MCF 10A (cell line): ENCODE measurements at regions not wholly inside any gene's neighbourhood (a gene's known extent, or its start where the extent isn't known, plus 50 kb on each side); places are given as distances from the start of the nearest gene placed in this dataset.

Source experiments
- BruUV-seq: library from RNA; stranded (reverse); fragments of 400-500 nt; replicated peaks from 2 replicates; lab custom pipeline; 2021; lab: Mats Ljungman, UMichigan
- CTCF ChIA-PET: fragments of 300-600 bp; sonication (Branson Sonifier 250); formaldehyde crosslinking; extraction: SDS; loops from one replicate; lab custom pipeline; 2021; ENCODE audit warnings: antibody characterized with exemption, inconsistent platforms; lab: Yijun Ruan, JAX
- POLR2A ChIA-PET: fragments of 300-600, 350-650 bp; sonication (Branson Sonifier 250); formaldehyde crosslinking; extraction: SDS; loops from one replicate; lab custom pipeline; 2020; ENCODE audit warnings: antibody characterized with exemption, inconsistent platforms; lab: Yijun Ruan, JAX
- DNase-seq: peaks from one replicate; pipeline ENCODE4 v3.0.0-alpha.2; 2018; ENCODE audit not compliant: unreplicated experiment
- H3K27ac Mint-ChIP-seq: one replicate; pipeline ENCODE4 v1.8.0; 2022; ENCODE audit warnings: mild to moderate bottlenecking, low read depth, mixed read lengths; ENCODE audit not compliant: unreplicated experiment
- H3K27me3 Mint-ChIP-seq: one replicate; pipeline ENCODE4 v1.8.0; 2022; ENCODE audit warnings: mixed read lengths; ENCODE audit not compliant: insufficient read depth, unreplicated experiment
- H3K36me3 Mint-ChIP-seq: one replicate; pipeline ENCODE4 v1.8.0; 2022; ENCODE audit warnings: mild to moderate bottlenecking, moderate library complexity, mixed read lengths; ENCODE audit not compliant: insufficient read depth, unreplicated experiment
- H3K4me1 Mint-ChIP-seq: one replicate; pipeline ENCODE4 v1.8.0; 2022; ENCODE audit warnings: mixed read lengths; ENCODE audit not compliant: insufficient read depth, unreplicated experiment
- H3K4me3 Mint-ChIP-seq: one replicate; pipeline ENCODE4 v1.8.0; 2022; ENCODE audit warnings: mild to moderate bottlenecking, moderate library complexity, mixed read lengths; ENCODE audit not compliant: unreplicated experiment
- H3K9me3 Mint-ChIP-seq: one replicate; pipeline ENCODE4 v1.8.0; 2022; ENCODE audit warnings: mixed read lengths; ENCODE audit not compliant: unreplicated experiment
- CTCF ChIP-seq: fragments of 200-600 bp; IDR thresholded peaks from one replicate; pipeline ENCODE4 v1.8.0; 2022; ENCODE audit warnings: antibody characterized with exemption, mild to moderate bottlenecking; ENCODE audit not compliant: unreplicated experiment
- intact Hi-C: fragments of 100-400 bp; cut with micrococcal nuclease; formaldehyde crosslinking; loops from 2 replicates; pipeline ENCODE4 v1.14.1; 2022

- intact Hi-C loops = no loop called here
- BruUV-seq = no TSS peak
- Mint-ChIP-seq H3K9me3 (peaks cover 6% of the 10 kb centered on the region), H3K27ac (no peak overlapping the region), H3K4me3 (no peak overlapping the region), H3K4me1 (no peaks in the 10 kb centered on the region), H3K27me3 (no peaks in the 10 kb centered on the region), H3K36me3 (no peaks in the 10 kb centered on the region)
- no peak for TF ChIP-seq CTCF
- DNase-seq = no peak
- ChIA-PET POLR2A (no interaction called here), CTCF (no interaction called here)
Observed at GRCh38 chr3:77772459-77772858, 732.6 kb downstream of the ROBO2 start.

- no peaks in the 10 kb centered on the region for H3K4me1 Mint-ChIP-seq
- TF ChIP-seq CTCF = no peak
- H3K27ac Mint-ChIP-seq = no peak overlapping the region
- H3K36me3 Mint-ChIP-seq = no peaks in the 10 kb centered on the region
- ChIA-PET CTCF (no interaction called here), POLR2A (no interaction called here)
- no peaks in the 10 kb centered on the region for H3K27me3 Mint-ChIP-seq
- H3K4me3 Mint-ChIP-seq = no peak overlapping the region
- BruUV-seq = no TSS peak
- intact Hi-C loops = no loop called here
- peaks cover 6% of the 10 kb centered on the region for H3K9me3 Mint-ChIP-seq
- DNase-seq = no peak
Observed at GRCh38 chr3:77773084-77773483, 733.2 kb downstream of the ROBO2 start.

GRCh38 chr3:77780278-77780996 lies 740.5 kb downstream of the ROBO2 start:
- Mint-ChIP-seq H3K27ac (no peak overlapping the region), H3K27me3 (no peaks in the 10 kb centered on the region), H3K4me3 (no peak overlapping the region), H3K9me3 (no peaks in the 10 kb centered on the region), H3K36me3 (no peaks in the 10 kb centered on the region), H3K4me1 (no peaks in the 10 kb centered on the region)
- intact Hi-C loops = no loop called here
- BruUV-seq = no TSS peak
- CTCF ChIA-PET = no interaction called here
- DNase-seq = no peak
- TF ChIP-seq CTCF = no peak
- POLR2A ChIA-PET = no interaction called here

- H3K9me3 Mint-ChIP-seq = no peaks in the 10 kb centered on the region
- no peak overlapping the region for H3K27ac Mint-ChIP-seq
- CTCF ChIA-PET = interaction anchor here (0.6 kb wide), 1 partner anchor 36 kb away, joined by 3 read pairs; no protein-coding TSS in a partner anchor
- POLR2A ChIA-PET = no interaction called here
- intact Hi-C loops = no loop called here
- no peak for DNase-seq
- no peaks in the 10 kb centered on the region for H3K4me1 Mint-ChIP-seq
- no peak for TF ChIP-seq CTCF
- no TSS peak for BruUV-seq
- H3K27me3 Mint-ChIP-seq = no peaks in the 10 kb centered on the region
- no peaks in the 10 kb centered on the region for H3K36me3 Mint-ChIP-seq
- H3K4me3 Mint-ChIP-seq = no peak overlapping the region
Observed at GRCh38 chr3:77786216-77786615, 746.3 kb downstream of the ROBO2 start.
